IPS-20b (cell line): ENCODE measurements at regions not wholly inside any gene's neighbourhood (a gene's known extent, or its start where the extent isn't known, plus 50 kb on each side); places are given as distances from the start of the nearest gene placed in this dataset.

ENCODE experiments used
- H3K27ac ChIP-seq: one replicate; pipeline ENCODE4 v1.5.1; 2013; ENCODE audit warnings: low read length
- H3K27me3 ChIP-seq: 2 replicates; pipeline ENCODE4 v1.6.1; 2013; ENCODE audit warnings: mild to moderate bottlenecking, low read length, inconsistent platforms; ENCODE audit not compliant: insufficient read depth
- H3K36me3 ChIP-seq: 2 replicates; pipeline ENCODE4 v1.6.1; 2013; ENCODE audit warnings: low read depth, mild to moderate bottlenecking, inconsistent platforms, low read length, moderate library complexity; ENCODE audit not compliant: insufficient read depth
- H3K4me1 ChIP-seq: 2 replicates; pipeline ENCODE4 v1.6.1; 2013; ENCODE audit warnings: mild to moderate bottlenecking, control low read depth, inconsistent platforms, low read length, moderate library complexity; ENCODE audit not compliant: insufficient read depth
- H3K4me3 ChIP-seq: 2 replicates; pipeline ENCODE4 v1.5.1; 2013; ENCODE audit warnings: mild to moderate bottlenecking, low read length, inconsistent platforms
- H3K9ac ChIP-seq: 2 replicates; pipeline ENCODE4 v1.6.1; 2013; ENCODE audit warnings: low read depth, mild to moderate bottlenecking, inconsistent platforms, low read length, moderate library complexity
- H3K9me3 ChIP-seq: 2 replicates; pipeline ENCODE4 v1.6.1; 2013; ENCODE audit warnings: mild to moderate bottlenecking, low read depth, low read length, inconsistent platforms; ENCODE audit not compliant: insufficient read depth

DNA sequence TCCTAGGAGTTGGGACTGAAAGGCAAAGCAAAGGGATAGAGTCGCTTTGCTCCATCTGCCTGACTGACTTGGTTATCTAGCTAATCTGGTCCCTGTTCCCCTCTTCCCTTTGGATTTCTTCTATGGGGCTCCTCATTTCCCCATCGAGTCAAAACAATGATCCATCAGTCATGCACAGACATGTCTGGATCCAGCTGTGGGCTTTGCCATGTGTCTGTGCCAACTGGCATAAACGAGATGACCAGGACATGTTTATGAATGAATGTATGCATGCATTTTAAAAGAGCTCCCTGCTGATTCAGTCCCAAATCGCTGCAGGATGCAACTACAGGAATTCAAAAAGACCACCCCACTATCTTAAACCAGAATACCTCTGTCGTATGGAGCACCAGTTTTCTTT is 122.0 kb downstream of the ARL4A start:
- no peak overlapping the region for H3K27ac ChIP-seq

DNA sequence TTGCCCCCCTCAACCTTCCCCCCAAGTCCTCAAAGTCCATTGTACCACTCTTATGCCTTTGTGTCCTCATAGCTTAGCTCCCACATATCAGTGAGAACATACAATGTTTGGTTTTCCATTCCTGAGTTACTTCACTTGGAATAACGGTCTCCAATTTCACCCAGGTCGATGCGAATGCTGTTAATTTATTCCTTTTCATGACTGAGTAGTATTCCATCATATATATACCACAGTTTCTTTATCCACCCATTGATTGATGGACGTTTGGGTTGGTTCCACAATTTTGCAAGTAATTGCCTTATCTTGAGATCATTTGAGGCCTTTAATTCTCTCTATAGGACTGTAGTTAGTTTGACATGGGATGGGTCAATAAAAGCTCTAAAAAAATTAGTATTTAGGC is 124.7 kb downstream of the ARL4A start:
- H3K4me1 ChIP-seq, result peaks cover 10% of the 10 kb centered on the region; the same call in 1 of the 2 replicates
- no peak overlapping the region for H3K27ac ChIP-seq
- H3K27me3 ChIP-seq, result no peaks in the 10 kb centered on the region
- H3K9ac ChIP-seq, result no peak overlapping the region
- H3K9me3 ChIP-seq, result no peaks in the 10 kb centered on the region; the same call in 1 of the 2 replicates
- no peak overlapping the region for H3K4me3 ChIP-seq
- no peaks in the 10 kb centered on the region for H3K36me3 ChIP-seq

More for the DNA sequence above, 122.0 kb downstream of the ARL4A start:
- Histone ChIP-seq H3K9ac (no peak overlapping the region), H3K4me1 (peaks cover 17% of the 10 kb centered on the region), H3K4me3 (no peak overlapping the region), H3K9me3 (no peaks in the 10 kb centered on the region; the same call in 1 of the 2 replicates), H3K36me3 (no peaks in the 10 kb centered on the region), H3K27me3 (no peaks in the 10 kb centered on the region)

DNA sequence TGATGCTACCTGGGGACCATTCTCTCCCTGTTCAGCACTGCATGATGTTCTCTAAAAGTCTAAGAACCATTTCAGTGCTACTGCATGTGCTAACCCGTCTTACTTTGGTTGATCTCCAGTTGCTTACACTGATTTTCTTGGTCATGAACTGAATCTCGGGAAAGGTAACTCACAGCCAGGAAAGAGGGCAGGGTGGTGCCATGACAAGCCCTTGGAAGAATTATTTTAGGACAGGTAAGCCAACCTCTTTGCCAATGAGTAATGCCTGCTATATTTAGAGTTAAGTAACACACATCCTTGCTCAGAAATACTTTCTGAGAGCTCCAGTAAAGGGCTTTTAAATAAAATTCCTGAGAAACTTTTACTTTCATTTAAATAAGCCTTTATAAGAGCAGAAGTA is 126.7 kb downstream of the ARL4A start:
- Histone ChIP-seq H3K4me3 (no peak overlapping the region), H3K27me3 (no peaks in the 10 kb centered on the region), H3K36me3 (no peaks in the 10 kb centered on the region), H3K27ac (no peak overlapping the region), H3K9ac (no peak overlapping the region), H3K9me3 (no peaks in the 10 kb centered on the region; the same call in 1 of the 2 replicates), H3K4me1 (peaks cover 19% of the 10 kb centered on the region)

DNA sequence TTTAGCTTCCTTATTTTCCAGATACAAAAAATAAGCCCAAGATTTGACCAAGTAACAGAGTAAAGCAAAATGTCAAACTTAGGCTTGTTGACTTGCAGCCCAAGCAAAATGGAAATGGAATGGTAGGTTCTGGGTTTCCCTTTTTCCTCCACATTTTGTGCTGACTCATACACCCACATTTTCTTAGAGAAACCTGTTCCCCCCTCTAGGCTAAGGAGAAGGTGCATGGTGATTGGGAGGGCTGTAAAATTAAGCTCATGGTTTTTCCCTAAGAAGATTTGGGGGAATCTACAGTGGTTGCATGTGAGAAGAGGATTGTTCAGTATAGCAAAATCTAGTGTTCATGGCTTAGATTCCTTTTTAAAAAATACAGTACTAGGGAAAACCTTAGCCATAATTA is 127.4 kb downstream of the ARL4A start:
- no peaks in the 10 kb centered on the region for H3K27me3 ChIP-seq

DNA sequence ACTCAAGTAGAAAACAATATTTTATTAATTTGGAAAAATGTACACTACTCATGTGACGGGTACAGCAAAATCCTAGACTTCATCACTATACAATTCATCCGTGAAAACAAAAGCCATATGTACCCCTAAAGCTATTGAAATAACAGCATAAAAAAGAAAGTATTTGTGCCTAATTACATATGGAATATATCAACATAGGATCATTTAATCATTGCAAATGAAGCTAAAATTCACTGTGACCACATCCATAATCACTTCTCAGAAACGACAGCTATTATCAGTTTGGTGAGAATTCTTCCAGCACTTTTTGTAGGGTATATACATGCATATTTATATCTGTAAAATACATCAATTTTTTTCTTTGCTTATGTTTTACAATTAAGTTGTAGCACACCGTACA is 128.0 kb downstream of the ARL4A start:
- Histone ChIP-seq H3K36me3 (no peaks in the 10 kb centered on the region), H3K4me3 (no peak overlapping the region)

More for the DNA sequence above, 127.4 kb downstream of the ARL4A start:
- Histone ChIP-seq H3K36me3 (no peaks in the 10 kb centered on the region), H3K9ac (no peak overlapping the region), H3K4me1 (peaks cover 19% of the 10 kb centered on the region), H3K27ac (no peak overlapping the region), H3K9me3 (no peaks in the 10 kb centered on the region; the same call in 1 of the 2 replicates), H3K4me3 (no peak overlapping the region)

DNA sequence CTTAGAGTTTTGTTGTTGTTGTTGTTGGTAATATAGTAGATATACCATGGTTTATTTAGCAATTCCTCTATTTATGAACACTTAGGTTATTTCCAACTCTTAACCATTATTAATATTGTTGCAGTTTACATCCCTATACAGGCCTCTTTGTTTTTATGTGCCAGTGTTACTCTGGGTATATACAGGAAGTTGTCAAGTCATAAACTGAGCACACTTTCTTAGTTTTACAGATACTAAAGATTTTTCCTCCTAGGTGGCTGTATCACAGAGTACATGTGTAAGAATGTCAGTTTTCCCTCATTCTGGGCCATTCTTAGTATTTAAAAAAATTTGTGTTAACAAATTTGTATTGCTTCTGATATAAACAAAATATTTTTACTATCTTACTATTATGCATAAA is 128.4 kb downstream of the ARL4A start:
- H3K27ac ChIP-seq, result no peak overlapping the region
- H3K9me3 ChIP-seq, result no peaks in the 10 kb centered on the region; the same call in 1 of the 2 replicates
- no peak overlapping the region for H3K4me3 ChIP-seq
- H3K9ac ChIP-seq, result no peak overlapping the region
- H3K27me3 ChIP-seq, result no peaks in the 10 kb centered on the region
- H3K4me1 ChIP-seq, result peaks cover 24% of the 10 kb centered on the region
- H3K36me3 ChIP-seq, result no peaks in the 10 kb centered on the region

More for the DNA sequence above, 128.0 kb downstream of the ARL4A start:
- no peak overlapping the region for H3K27ac ChIP-seq
- H3K4me1 ChIP-seq, result peaks cover 22% of the 10 kb centered on the region
- no peaks in the 10 kb centered on the region; the same call in 1 of the 2 replicates for H3K9me3 ChIP-seq
- H3K9ac ChIP-seq, result no peak overlapping the region
- no peaks in the 10 kb centered on the region for H3K27me3 ChIP-seq

DNA sequence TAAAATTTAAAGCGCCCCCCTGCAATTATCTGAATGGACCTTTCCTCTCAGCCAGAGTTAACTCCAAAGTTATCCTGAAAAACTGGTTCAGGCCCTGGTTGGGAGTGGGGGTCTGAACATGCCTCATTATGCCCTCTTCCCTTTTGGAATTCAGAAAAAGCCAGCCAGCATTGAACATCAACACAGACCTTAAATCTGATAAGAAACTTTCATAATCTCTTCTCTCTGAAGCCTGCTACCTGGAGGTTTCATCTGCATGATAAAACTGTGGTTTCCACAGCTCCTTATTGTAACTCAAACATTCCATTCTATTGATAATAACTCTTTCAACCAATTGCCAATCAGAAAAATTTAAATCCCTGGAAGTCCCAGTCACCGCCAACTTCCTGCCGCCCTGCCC is 133.3 kb downstream of the ARL4A start:
- no peaks in the 10 kb centered on the region; the same call in none of the 2 replicates for H3K9me3 ChIP-seq
- peaks cover 37% of the 10 kb centered on the region for H3K4me1 ChIP-seq
- peak overlapping the region; percentile 80 for H3K27ac ChIP-seq
- H3K27me3 ChIP-seq, result no peaks in the 10 kb centered on the region
- no peak overlapping the region; the same call in 1 of the 2 replicates for H3K9ac ChIP-seq
- no peaks in the 10 kb centered on the region for H3K36me3 ChIP-seq
- peak overlapping the region; percentile 41; the same call in 1 of the 2 replicates for H3K4me3 ChIP-seq

DNA sequence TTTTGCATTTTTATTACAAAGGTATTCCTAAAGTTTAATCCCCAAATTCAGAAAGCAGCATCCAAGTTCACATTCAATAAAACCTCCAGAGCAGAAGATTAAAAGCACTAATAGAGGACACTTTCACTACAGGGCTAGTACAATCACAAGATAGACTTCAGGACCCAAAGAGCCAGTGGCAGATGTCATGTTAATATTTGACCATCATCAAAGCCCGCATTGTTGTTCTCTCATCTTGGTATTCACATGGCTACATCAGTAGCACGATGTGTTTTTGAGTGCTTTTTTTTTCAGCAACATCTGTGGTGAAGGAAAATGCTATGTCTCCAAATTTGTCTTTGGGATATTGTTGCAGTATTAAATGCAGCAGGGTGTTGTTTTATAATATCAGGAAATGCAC is 134.3 kb downstream of the ARL4A start:
- Histone ChIP-seq H3K4me3 (no peak overlapping the region), H3K27ac (no peak overlapping the region), H3K9me3 (no peaks in the 10 kb centered on the region; the same call in none of the 2 replicates), H3K4me1 (peaks cover 37% of the 10 kb centered on the region), H3K9ac (no peak overlapping the region), H3K36me3 (no peaks in the 10 kb centered on the region), H3K27me3 (no peaks in the 10 kb centered on the region)

DNA sequence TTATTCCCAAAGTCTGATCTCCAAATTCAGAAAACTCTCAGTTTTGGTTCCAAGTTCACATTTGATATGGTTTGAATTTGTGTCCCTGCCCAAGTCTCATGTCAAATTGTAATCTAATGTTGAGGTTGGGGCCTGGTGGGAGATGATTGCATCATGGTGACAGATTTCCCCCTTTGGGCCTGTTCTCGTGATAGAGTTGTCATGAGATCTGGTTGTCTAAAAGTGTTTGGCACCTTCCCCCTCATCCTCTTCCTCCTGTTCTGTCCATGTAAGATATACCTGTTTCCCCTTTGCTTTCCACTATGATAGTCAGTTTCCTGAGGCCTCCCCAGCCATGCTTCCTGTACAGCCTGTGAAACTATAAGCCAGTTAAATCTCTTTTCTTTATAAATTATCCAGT is 138.6 kb downstream of the ARL4A start:
- Histone ChIP-seq H3K27me3 (no peaks in the 10 kb centered on the region), H3K4me1 (peaks cover 18% of the 10 kb centered on the region; the same call in 1 of the 2 replicates), H3K9me3 (no peaks in the 10 kb centered on the region; the same call in none of the 2 replicates), H3K27ac (no peak overlapping the region), H3K9ac (no peak overlapping the region), H3K36me3 (no peaks in the 10 kb centered on the region), H3K4me3 (no peak overlapping the region)

DNA sequence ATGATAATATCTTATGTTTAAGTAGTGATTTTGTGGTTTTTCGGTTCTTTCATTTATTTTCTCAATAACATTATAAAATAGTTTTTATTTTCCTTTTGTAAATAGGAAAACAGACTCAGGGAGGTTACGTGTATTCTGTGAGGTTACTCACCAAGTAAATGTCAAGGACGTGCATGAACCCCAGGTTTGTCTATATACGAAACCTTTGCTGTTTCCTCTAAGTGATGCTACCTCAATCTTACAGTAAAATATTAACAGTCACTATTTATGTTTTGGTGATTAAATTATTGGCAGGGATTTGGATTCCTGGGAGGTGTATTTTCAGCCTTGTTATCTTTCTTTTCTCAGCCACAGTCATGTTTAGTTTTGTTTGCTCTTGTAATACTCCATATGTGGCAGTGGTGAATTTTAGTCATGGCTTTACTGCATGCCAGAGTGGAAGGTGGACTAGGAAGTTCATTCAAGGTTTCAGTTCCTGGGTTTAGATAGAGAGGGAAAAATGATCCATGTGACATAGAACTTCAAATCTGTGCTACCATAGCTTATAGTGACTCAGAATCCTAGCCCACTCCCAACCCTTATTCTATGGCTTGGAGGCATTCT is 139.9 kb downstream of the ARL4A start:
- H3K4me3 ChIP-seq, result no peak overlapping the region
- 0 out of 2 replicates have a peak, but pooled peaks cover 6% of the 10 kb centered on the region for H3K4me1 ChIP-seq
- no peaks in the 10 kb centered on the region for H3K27me3 ChIP-seq
- H3K9me3 ChIP-seq, result no peaks in the 10 kb centered on the region; the same call in none of the 2 replicates
- no peak overlapping the region for H3K27ac ChIP-seq
- no peaks in the 10 kb centered on the region for H3K36me3 ChIP-seq
- H3K9ac ChIP-seq, result no peak overlapping the region

DNA sequence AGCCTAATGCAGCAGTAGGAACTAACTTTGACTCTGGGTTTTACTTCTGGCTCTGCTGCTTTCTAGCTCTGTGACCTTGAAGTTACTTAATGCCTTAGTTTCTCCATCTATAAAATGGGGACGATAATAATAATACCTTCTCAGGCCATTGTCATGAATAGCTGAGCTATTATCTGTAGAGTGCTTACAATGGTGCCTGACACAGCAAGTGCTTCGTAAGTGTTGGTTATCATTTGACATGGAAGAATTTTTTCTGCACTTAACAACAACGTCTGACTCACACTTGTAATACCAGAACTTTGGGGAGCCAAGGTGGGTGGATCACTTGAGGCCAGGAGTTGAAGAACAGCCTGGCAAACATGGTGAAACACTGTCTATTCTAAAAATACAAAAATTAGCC is 140.5 kb downstream of the ARL4A start:
- Histone ChIP-seq H3K9ac (no peak overlapping the region), H3K9me3 (peaks cover under 1% of the 10 kb centered on the region), H3K27me3 (no peaks in the 10 kb centered on the region), H3K36me3 (no peaks in the 10 kb centered on the region), H3K4me1 (0 out of 2 replicates have a peak, but pooled peaks cover 6% of the 10 kb centered on the region), H3K4me3 (no peak overlapping the region), H3K27ac (no peak overlapping the region)

DNA sequence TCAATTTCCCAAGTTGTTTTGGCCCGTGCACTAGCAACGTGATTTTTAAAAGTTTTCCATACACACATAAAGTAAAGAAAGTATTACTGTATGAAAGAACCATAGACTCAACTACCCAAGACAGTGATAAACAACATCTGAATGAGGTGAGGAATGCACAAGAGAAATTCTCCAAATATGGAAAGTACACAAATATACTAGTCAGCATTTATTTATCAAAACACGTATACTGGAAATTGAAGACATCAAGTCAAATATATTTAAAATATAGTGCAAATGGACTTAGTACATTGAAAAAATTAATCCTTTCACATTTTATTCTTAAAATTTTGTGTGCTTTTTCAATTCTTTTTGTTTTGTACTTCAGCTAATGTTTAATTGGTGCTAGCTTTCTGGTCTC is 143.6 kb downstream of the ARL4A start:
- H3K27ac ChIP-seq, result no peak overlapping the region
- no peaks in the 10 kb centered on the region for H3K27me3 ChIP-seq
- H3K9me3 ChIP-seq, result peaks cover 22% of the 10 kb centered on the region
- H3K4me1 ChIP-seq, result 0 out of 2 replicates have a peak, but pooled peaks cover 6% of the 10 kb centered on the region
- H3K36me3 ChIP-seq, result no peaks in the 10 kb centered on the region
- no peak overlapping the region for H3K4me3 ChIP-seq
- H3K9ac ChIP-seq, result no peak overlapping the region
